ENCODE measurements at regions not wholly inside any gene's neighbourhood (a gene's known extent, or its start where the extent isn't known, plus 50 kb on each side); places are given as distances from the start of the nearest gene placed in this dataset.
"Not testable (repeated sequence)": the region's sequence is repeated elsewhere in the genome, so short reads cannot be mapped to it uniquely, and the experiment has no call there.

- H3K4me1 ChIP-seq (ENCODE audit: control insufficient read depth, insufficient read depth, low read length) = no peaks in the 10 kb centered on the region
- no peak overlapping the region for H3K27ac ChIP-seq (ENCODE audit: low read depth, low read length)
- H3K9ac ChIP-seq (ENCODE audit: low read length) = no peak overlapping the region
Observed at GRCh38 chr3:104176706-104177105, 1190.0 kb upstream of the ALCAM start.

GRCh38 chr3:104178680-104179079 is 1188.0 kb upstream of the ALCAM start:
- Histone ChIP-seq H3K27ac (ENCODE audit: low read depth, low read length) (no peak overlapping the region), H3K4me1 (ENCODE audit: control insufficient read depth, insufficient read depth, low read length) (no peaks in the 10 kb centered on the region), H3K4me3 (ENCODE audit: low read length) (no peak overlapping the region), H3K36me3 (ENCODE audit: control insufficient read depth, insufficient read depth, low read length) (no peaks in the 10 kb centered on the region), H3K9ac (ENCODE audit: low read length) (no peak overlapping the region), H3K27me3 (ENCODE audit: control insufficient read depth, insufficient read depth, low read length) (no peaks in the 10 kb centered on the region)

More at GRCh38 chr3:104176706-104177105, 1190.0 kb upstream of the ALCAM start:
- no peaks in the 10 kb centered on the region for H3K27me3 ChIP-seq (ENCODE audit: control insufficient read depth, insufficient read depth, low read length)
- H3K4me3 ChIP-seq (ENCODE audit: low read length) = no peak overlapping the region
- H3K36me3 ChIP-seq (ENCODE audit: control insufficient read depth, insufficient read depth, low read length) = no peaks in the 10 kb centered on the region

- Histone ChIP-seq H3K36me3 (ENCODE audit: control insufficient read depth, insufficient read depth, low read length) (no peaks in the 10 kb centered on the region), H3K27me3 (ENCODE audit: control insufficient read depth, insufficient read depth, low read length) (no peaks in the 10 kb centered on the region), H3K4me1 (ENCODE audit: control insufficient read depth, insufficient read depth, low read length) (no peaks in the 10 kb centered on the region), H3K27ac (ENCODE audit: low read depth, low read length) (no peak overlapping the region), H3K4me3 (ENCODE audit: low read length) (no peak overlapping the region), H3K9ac (ENCODE audit: low read length) (no peak overlapping the region)
Observed at GRCh38 chr3:104180906-104181305, 1185.8 kb upstream of the ALCAM start.

- Histone ChIP-seq H3K27me3 (ENCODE audit: control insufficient read depth, insufficient read depth, low read length) (no peaks in the 10 kb centered on the region), H3K4me1 (ENCODE audit: control insufficient read depth, insufficient read depth, low read length) (no peaks in the 10 kb centered on the region), H3K9ac (ENCODE audit: low read length) (no peak overlapping the region), H3K4me3 (ENCODE audit: low read length) (no peak overlapping the region), H3K36me3 (ENCODE audit: control insufficient read depth, insufficient read depth, low read length) (no peaks in the 10 kb centered on the region), H3K27ac (ENCODE audit: low read depth, low read length) (no peak overlapping the region)
Observed at GRCh38 chr3:104190681-104191080, 1176.0 kb upstream of the ALCAM start.

- Histone ChIP-seq H3K36me3 (ENCODE audit: control insufficient read depth, insufficient read depth, low read length) (no peaks in the 10 kb centered on the region), H3K27ac (ENCODE audit: low read depth, low read length) (no peak overlapping the region)
Observed at GRCh38 chr3:104198131-104198530, 1168.6 kb upstream of the ALCAM start.

GRCh38 chr3:104206925-104207324 is 1159.8 kb upstream of the ALCAM start:
- Histone ChIP-seq H3K4me3 (ENCODE audit: low read length) (no peak overlapping the region), H3K27ac (ENCODE audit: low read depth, low read length) (no peak overlapping the region)

More at GRCh38 chr3:104198131-104198530, 1168.6 kb upstream of the ALCAM start:
- Histone ChIP-seq H3K4me3 (ENCODE audit: low read length) (no peak overlapping the region), H3K27me3 (ENCODE audit: control insufficient read depth, insufficient read depth, low read length) (no peaks in the 10 kb centered on the region), H3K9ac (ENCODE audit: low read length) (no peak overlapping the region), H3K4me1 (ENCODE audit: control insufficient read depth, insufficient read depth, low read length) (no peaks in the 10 kb centered on the region)

GRCh38 chr3:104214277-104214676 is 1152.4 kb upstream of the ALCAM start:
- H3K27me3 ChIP-seq (ENCODE audit: control insufficient read depth, insufficient read depth, low read length) = no peaks in the 10 kb centered on the region

More at GRCh38 chr3:104206925-104207324, 1159.8 kb upstream of the ALCAM start:
- no peaks in the 10 kb centered on the region for H3K27me3 ChIP-seq (ENCODE audit: control insufficient read depth, insufficient read depth, low read length)
- no peak overlapping the region for H3K9ac ChIP-seq (ENCODE audit: low read length)
- H3K36me3 ChIP-seq (ENCODE audit: control insufficient read depth, insufficient read depth, low read length) = no peaks in the 10 kb centered on the region
- H3K4me1 ChIP-seq (ENCODE audit: control insufficient read depth, insufficient read depth, low read length) = no peaks in the 10 kb centered on the region

GRCh38 chr3:104214937-104215336 is 1151.8 kb upstream of the ALCAM start:
- Histone ChIP-seq H3K4me1 (ENCODE audit: control insufficient read depth, insufficient read depth, low read length) (no peaks in the 10 kb centered on the region), H3K27me3 (ENCODE audit: control insufficient read depth, insufficient read depth, low read length) (no peaks in the 10 kb centered on the region), H3K27ac (ENCODE audit: low read depth, low read length) (no peak overlapping the region), H3K4me3 (ENCODE audit: low read length) (no peak overlapping the region), H3K9ac (ENCODE audit: low read length) (no peak overlapping the region), H3K36me3 (ENCODE audit: control insufficient read depth, insufficient read depth, low read length) (no peaks in the 10 kb centered on the region)

More at GRCh38 chr3:104214277-104214676, 1152.4 kb upstream of the ALCAM start:
- H3K4me3 ChIP-seq (ENCODE audit: low read length) = no peak overlapping the region
- no peak overlapping the region for H3K27ac ChIP-seq (ENCODE audit: low read depth, low read length)
- H3K4me1 ChIP-seq (ENCODE audit: control insufficient read depth, insufficient read depth, low read length) = no peaks in the 10 kb centered on the region
- H3K9ac ChIP-seq (ENCODE audit: low read length) = no peak overlapping the region
- no peaks in the 10 kb centered on the region for H3K36me3 ChIP-seq (ENCODE audit: control insufficient read depth, insufficient read depth, low read length)

GRCh38 chr3:104219046-104219445 is 1147.7 kb upstream of the ALCAM start:
- H3K4me1 ChIP-seq (ENCODE audit: control insufficient read depth, insufficient read depth, low read length); H3K27me3 ChIP-seq (ENCODE audit: control insufficient read depth, insufficient read depth, low read length); H3K4me3 ChIP-seq (ENCODE audit: low read length); H3K9ac ChIP-seq (ENCODE audit: low read length); H3K27ac ChIP-seq (ENCODE audit: low read depth, low read length); H3K36me3 ChIP-seq (ENCODE audit: control insufficient read depth, insufficient read depth, low read length): not testable (repeated sequence)

GRCh38 chr3:104234442-104235194 is 1132.1 kb upstream of the ALCAM start:
- H3K4me3 ChIP-seq (ENCODE audit: low read length) = no peak overlapping the region
- no peaks in the 10 kb centered on the region for H3K36me3 ChIP-seq (ENCODE audit: control insufficient read depth, insufficient read depth, low read length)
- no peak overlapping the region for H3K27ac ChIP-seq (ENCODE audit: low read depth, low read length)
- H3K9ac ChIP-seq (ENCODE audit: low read length) = no peak overlapping the region
- no peaks in the 10 kb centered on the region for H3K27me3 ChIP-seq (ENCODE audit: control insufficient read depth, insufficient read depth, low read length)
- H3K4me1 ChIP-seq (ENCODE audit: control insufficient read depth, insufficient read depth, low read length) = no peaks in the 10 kb centered on the region

GRCh38 chr3:104244680-104245220 is 1122.0 kb upstream of the ALCAM start:
- H3K27me3 ChIP-seq (ENCODE audit: control insufficient read depth, insufficient read depth, low read length) = no peaks in the 10 kb centered on the region
- no peaks in the 10 kb centered on the region for H3K36me3 ChIP-seq (ENCODE audit: control insufficient read depth, insufficient read depth, low read length)
- H3K4me3 ChIP-seq (ENCODE audit: low read length) = no peak overlapping the region
- H3K27ac ChIP-seq (ENCODE audit: low read depth, low read length) = no peak overlapping the region
- no peaks in the 10 kb centered on the region for H3K4me1 ChIP-seq (ENCODE audit: control insufficient read depth, insufficient read depth, low read length)
- no peak overlapping the region for H3K9ac ChIP-seq (ENCODE audit: low read length)

- Histone ChIP-seq H3K27ac (ENCODE audit: low read depth, low read length) (no peak overlapping the region), H3K9ac (ENCODE audit: low read length) (no peak overlapping the region), H3K36me3 (ENCODE audit: control insufficient read depth, insufficient read depth, low read length) (no peaks in the 10 kb centered on the region), H3K4me3 (ENCODE audit: low read length) (no peak overlapping the region), H3K4me1 (ENCODE audit: control insufficient read depth, insufficient read depth, low read length) (no peaks in the 10 kb centered on the region), H3K27me3 (ENCODE audit: control insufficient read depth, insufficient read depth, low read length) (no peaks in the 10 kb centered on the region)
Observed at GRCh38 chr3:104245261-104245660, 1121.4 kb upstream of the ALCAM start.

- Histone ChIP-seq H3K4me3 (ENCODE audit: low read length) (no peak overlapping the region), H3K27me3 (ENCODE audit: control insufficient read depth, insufficient read depth, low read length) (no peaks in the 10 kb centered on the region), H3K9ac (ENCODE audit: low read length) (no peak overlapping the region)
Observed at GRCh38 chr3:104245981-104246380, 1120.7 kb upstream of the ALCAM start.

More at GRCh38 chr3:104245981-104246380, 1120.7 kb upstream of the ALCAM start:
- Histone ChIP-seq H3K27ac (ENCODE audit: low read depth, low read length) (no peak overlapping the region), H3K4me1 (ENCODE audit: control insufficient read depth, insufficient read depth, low read length) (no peaks in the 10 kb centered on the region), H3K36me3 (ENCODE audit: control insufficient read depth, insufficient read depth, low read length) (no peaks in the 10 kb centered on the region)

Data from rectal smooth muscle tissue (tissue), 1 donor.